ELF-1 (cell line): ENCODE measurements at regions not wholly inside any gene's neighbourhood (a gene's known extent, or its start where the extent isn't known, plus 50 kb on each side); places are given as distances from the start of the nearest gene placed in this dataset.
"Not testable (repeated sequence)": the region's sequence is repeated elsewhere in the genome, so short reads cannot be mapped to it uniquely, and the experiment has no call there.

ENCODE experiments used
- DNase-seq: peaks from one replicate; pipeline ENCODE4 v3.0.0-alpha.2; 2016; ENCODE audit warnings: low read depth, low spot score

- no peak for DNase-seq
Observed at GRCh38 chr1:196160066-196160795, 448.0 kb downstream of the KCNT2 start.

- no peak for DNase-seq
Observed at GRCh38 chr1:196155586-196155985, 452.7 kb downstream of the KCNT2 start.

GRCh38 chr1:196152975-196153374, 455.3 kb downstream of the KCNT2 start:
- no peak for DNase-seq

- no peak for DNase-seq
Observed at GRCh38 chr1:196152086-196152485, 456.2 kb downstream of the KCNT2 start.

- DNase-seq = no peak
Observed at GRCh38 chr1:196148367-196148970, 459.8 kb downstream of the KCNT2 start.

- DNase-seq = no peak
Observed at GRCh38 chr1:196147530-196147929, 460.7 kb downstream of the KCNT2 start.

GRCh38 chr1:196145151-196145550, 463.1 kb downstream of the KCNT2 start:
- not testable (repeated sequence) for DNase-seq

GRCh38 chr1:196144588-196144987, 463.7 kb downstream of the KCNT2 start:
- no peak for DNase-seq

- peak; percentile 44 for DNase-seq
Observed at GRCh38 chr1:196143602-196144342, 464.5 kb downstream of the KCNT2 start.

- DNase-seq = peak; percentile 3
Observed at GRCh38 chr1:196142111-196142640, 466.1 kb downstream of the KCNT2 start.

GRCh38 chr1:196136396-196136795, 471.8 kb downstream of the KCNT2 start:
- DNase-seq = no peak

- no peak for DNase-seq
Observed at GRCh38 chr1:196131691-196132090, 476.5 kb downstream of the KCNT2 start.

- no peak for DNase-seq
Observed at GRCh38 chr1:196128835-196129234, 479.4 kb downstream of the KCNT2 start.

GRCh38 chr1:196121181-196121580, 487.1 kb downstream of the KCNT2 start:
- no peak for DNase-seq

- DNase-seq = peak; percentile 8
Observed at GRCh38 chr1:196115646-196116045, 492.6 kb downstream of the KCNT2 start.

GRCh38 chr1:196114193-196114592, 494.0 kb downstream of the KCNT2 start:
- no peak for DNase-seq

- peak; percentile 60 for DNase-seq
Observed at GRCh38 chr1:196108990-196109389, 499.2 kb downstream of the KCNT2 start.

GRCh38 chr1:196105901-196106300, 502.3 kb downstream of the KCNT2 start:
- DNase-seq = no peak

- no peak for DNase-seq
Observed at GRCh38 chr1:196102826-196103225, 505.4 kb downstream of the KCNT2 start.

- no peak for DNase-seq
Observed at GRCh38 chr1:196098000-196098399, 510.2 kb downstream of the KCNT2 start.

GRCh38 chr1:196094821-196095220, 513.4 kb downstream of the KCNT2 start:
- DNase-seq = no peak

- no peak for DNase-seq
Observed at GRCh38 chr1:196091397-196092135, 516.7 kb downstream of the KCNT2 start.
